HCT116 (cell line): ENCODE measurements at regions not wholly inside any gene's neighbourhood (a gene's known extent, or its start where the extent isn't known, plus 50 kb on each side); places are given as distances from the start of the nearest gene placed in this dataset.

ENCODE experiments used
- ATAC-seq: fragments of 200-7000 bp; cut with Tn5 transposase; 2 replicates; pipeline ENCODE4 v1.9.1; 2020; ENCODE audit warnings: mild to moderate bottlenecking, moderate library complexity
- BruUV-seq: library from RNA; stranded (reverse); fragments of 400-500 nt; replicated peaks from 2 replicates; lab custom pipeline; 2021; lab: Mats Ljungman, UMichigan
- CTCF ChIA-PET: fragments of 300-600 bp; sonication (Branson Sonifier 250); formaldehyde crosslinking; loops from one replicate; lab custom pipeline; 2021; ENCODE audit warnings: antibody characterized with exemption; lab: Charles Lee
- POLR2A ChIA-PET: fragments of 300-600, 350-600 bp; sonication (Branson Sonifier 250); formaldehyde crosslinking; loops from one replicate; lab custom pipeline; 2021; ENCODE audit warnings: antibody characterized with exemption; lab: Charles Lee
- RAD21 ChIA-PET, 2 experiments: fragments of 300-600 bp; sonication (Branson Sonifier 250); formaldehyde crosslinking; loops; one replicate each; lab custom pipeline; 2023; ENCODE audit warnings: low total read pairs in 2 of 2; ENCODE audit not compliant: uncharacterized antibody in 2 of 2, unreplicated experiment in 2 of 2, low non-redundant PET in 1 of 2; lab: Charles Lee
- DNase-seq: peaks from one replicate; pipeline ENCODE4 v3.0.0-alpha.2; 2010; ENCODE audit warnings: low read depth, low spot score
- H2AFZ ChIP-seq: fragments of 200-600 bp; shearing (Covaris generic), sonication (generic); 2 replicates; pipeline ENCODE4 v1.6.1; 2017; ENCODE audit warnings: low read depth, mixed run types, mixed read lengths, antibody characterized with exemption, low read length; ENCODE audit not compliant: poor library complexity, severe bottlenecking
- H3K27ac ChIP-seq: 2 replicates; pipeline ENCODE4 v1.5.1; 2012; ENCODE audit warnings: low read depth, low read length
- H3K27me3 ChIP-seq: fragments of 200-600 bp; sonication (generic); 2 replicates; pipeline ENCODE4 v1.6.1; 2016; ENCODE audit warnings: mixed run types, low read length, mixed read lengths; ENCODE audit not compliant: insufficient read depth
- H3K36me3 ChIP-seq, 2 experiments: fragments of 200-500 bp in 1 of 2; fragments of 200-600 bp in 1 of 2; sonication (Bioruptor generic) in 1 of 2; sonication (generic) in 1 of 2; 2 replicates each; pipeline versions ENCODE4 v1.5.1 to v1.6.1; 2014 to 2016; ENCODE audit warnings: low read length in 2 of 2, inconsistent platforms in 1 of 2, mixed read lengths in 1 of 2, mixed run types in 1 of 2; ENCODE audit not compliant: insufficient read depth in 2 of 2, control insufficient read depth in 1 of 2
- H3K4me1 ChIP-seq, 2 experiments: fragments of 200-600 bp in 1 of 2; sonication (generic) in 1 of 2; 2 replicates each; pipeline versions ENCODE4 v1.5.1 to v1.6.1; 2012 to 2017; ENCODE audit warnings: low read length in 2 of 2, inconsistent platforms in 1 of 2, mild to moderate bottlenecking in 1 of 2, mixed read lengths in 1 of 2, mixed run types in 1 of 2, moderate library complexity in 1 of 2; ENCODE audit not compliant: insufficient read depth in 2 of 2, control insufficient read depth in 1 of 2
- H3K4me2 ChIP-seq: fragments of 200-600 bp; sonication (generic); 2 replicates; pipeline ENCODE4 v1.6.1; 2017; ENCODE audit warnings: mixed run types, low read length, mixed read lengths
- H3K4me3 ChIP-seq, 2 experiments: fragments of 200-600 bp in 1 of 2; sonication (generic) in 1 of 2; replicated peaks in 1 of 2; 2 replicates each; pipeline ENCODE4 v1.5.1; 2011 to 2016; ENCODE audit warnings: low read length in 2 of 2, control low read depth in 1 of 2, low read depth in 1 of 2, mild to moderate bottlenecking in 1 of 2, mixed read lengths in 1 of 2, mixed run types in 1 of 2
- H3K79me2 ChIP-seq: fragments of 200-600 bp; sonication (generic); 2 replicates; pipeline ENCODE4 v1.6.1; 2017; ENCODE audit warnings: mild to moderate bottlenecking, mixed run types, low read length, moderate library complexity, mixed read lengths; ENCODE audit not compliant: insufficient read depth
- H3K9ac ChIP-seq: fragments of 200-600 bp; sonication (generic); 2 replicates; pipeline ENCODE4 v1.6.1; 2016; ENCODE audit warnings: low read length, mixed read lengths
- H3K9me2 ChIP-seq: fragments of 200-600 bp; sonication (generic), shearing (Covaris generic); 2 replicates; pipeline ENCODE4 v1.6.1; 2017; ENCODE audit warnings: mixed run types, mild to moderate bottlenecking, moderate library complexity; ENCODE audit not compliant: insufficient read depth
- H3K9me3 ChIP-seq, 2 experiments: fragments of 200-500 bp in 1 of 2; fragments of 200-600 bp in 1 of 2; sonication (Bioruptor generic) in 1 of 2; sonication (generic) in 1 of 2; 2 replicates each; pipeline ENCODE4 v1.6.1; 2014 to 2017; ENCODE audit warnings: low read length in 2 of 2, mixed read lengths in 2 of 2, inconsistent platforms in 1 of 2, low read depth in 1 of 2, mild to moderate bottlenecking in 1 of 2, mixed run types in 1 of 2, moderate library complexity in 1 of 2; ENCODE audit not compliant: control insufficient read depth in 1 of 2, insufficient read depth in 1 of 2
- H4K20me1 ChIP-seq: fragments of 200-600 bp; sonication (generic), shearing (Covaris generic); 2 replicates; pipeline ENCODE4 v1.6.1; 2017; ENCODE audit warnings: mixed run types, mild to moderate bottlenecking, moderate library complexity; ENCODE audit not compliant: insufficient read depth
- ATF3 ChIP-seq: IDR thresholded peaks from 2 replicates; pipeline ENCODE4 v1.6.1; 2012
- CBX3 ChIP-seq: IDR thresholded peaks from 2 replicates; pipeline ENCODE4 v1.6.1; 2012; ENCODE audit warnings: low read depth
- CEBPB ChIP-seq: IDR thresholded peaks from 2 replicates; pipeline ENCODE4 v1.6.1; 2012; ENCODE audit warnings: low read depth
- CTCF ChIP-seq, 3 experiments: fragments of 200-600 bp in 1 of 3; sonication (generic) in 1 of 3; IDR thresholded peaks in 2 of 3; conservative IDR thresholded peaks in 1 of 3; 2 replicates each; pipeline ENCODE4 v1.5.1; 2012 to 2017; ENCODE audit warnings: low read depth in 2 of 3, low read length in 2 of 3, antibody characterized with exemption in 1 of 3, borderline replicate concordance in 1 of 3, control low read depth in 1 of 3, mild to moderate bottlenecking in 1 of 3, mixed read lengths in 1 of 3, mixed run types in 1 of 3, moderate library complexity in 1 of 3; ENCODE audit not compliant: insufficient read depth in 1 of 3
- EGR1 ChIP-seq: IDR thresholded peaks from 2 replicates; pipeline ENCODE4 v1.6.1; 2012; ENCODE audit warnings: low read depth
- ELF1 ChIP-seq: IDR thresholded peaks from 2 replicates; pipeline ENCODE4 v1.6.1; 2012; ENCODE audit warnings: low read depth, borderline replicate concordance
- EZH2 ChIP-seq: fragments of 200-600 bp; sonication (generic); IDR thresholded peaks from 2 replicates; pipeline ENCODE4 v1.6.1; 2017; ENCODE audit warnings: antibody characterized with exemption, mixed run types
- FOSL1 ChIP-seq: IDR thresholded peaks from 2 replicates; pipeline ENCODE4 v1.6.1; 2012; ENCODE audit warnings: low read depth
- JUND ChIP-seq: IDR thresholded peaks from 2 replicates; pipeline ENCODE4 v1.6.1; 2012
- POLR2A ChIP-seq: IDR thresholded peaks from 2 replicates; pipeline ENCODE4 v1.7.0; 2011; ENCODE audit warnings: borderline replicate concordance; ENCODE audit not compliant: insufficient read depth, insufficient read length; ENCODE audit errors: extremely low read depth
- RAD21 ChIP-seq: IDR thresholded peaks from 2 replicates; pipeline ENCODE4 v1.6.1; 2012; ENCODE audit warnings: low read depth, mild to moderate bottlenecking
- REST ChIP-seq: IDR thresholded peaks from 2 replicates; pipeline ENCODE4 v1.6.1; 2012; ENCODE audit warnings: low read depth
- SP1 ChIP-seq: IDR thresholded peaks from 2 replicates; pipeline ENCODE4 v1.6.1; 2012; ENCODE audit warnings: low read depth
- SRF ChIP-seq: IDR thresholded peaks from 2 replicates; pipeline ENCODE4 v1.6.1; 2012; ENCODE audit warnings: low read depth
- TCF7L2 ChIP-seq: IDR thresholded peaks from 2 replicates; pipeline ENCODE4 v1.7.0; 2011; ENCODE audit warnings: borderline replicate concordance, inconsistent platforms; ENCODE audit not compliant: insufficient read depth, insufficient read length; ENCODE audit errors: extremely low read depth
- ZBTB33 ChIP-seq: IDR thresholded peaks from 2 replicates; pipeline ENCODE4 v1.6.1; 2011; ENCODE audit warnings: mild to moderate bottlenecking, low read length, moderate library complexity; ENCODE audit not compliant: insufficient replicate concordance; ENCODE audit errors: extremely low read depth
- ZFX ChIP-seq: fragments of 450-650 bp; IDR thresholded peaks from 2 replicates; pipeline ENCODE4 v1.6.1; 2017
- ZNF274 ChIP-seq: fragments of 200-500 bp; sonication (Bioruptor generic); IDR thresholded peaks from 2 replicates; pipeline ENCODE4 v1.6.1; 2014; ENCODE audit warnings: mild to moderate bottlenecking, low read depth, low read length, inconsistent platforms
- intact Hi-C: fragments of 100-400 bp; cut with micrococcal nuclease; formaldehyde crosslinking; loops from 2 replicates; pipeline ENCODE4 v1.10.0; 2022

GRCh38 chr6:90346729-90347128 is 50.1 kb upstream of the BACH2 start:
- no TSS peak for BruUV-seq
- no peaks in the 10 kb centered on the region for H3K9me3 ChIP-seq
- no peak overlapping the region for H3K9ac ChIP-seq
- H3K79me2 ChIP-seq = no peaks in the 10 kb centered on the region
- no peak overlapping the region for H3K4me3 ChIP-seq
- H3K9me2 ChIP-seq = no peaks in the 10 kb centered on the region
- ChIA-PET CTCF (no interaction called here), RAD21 (no interaction called here), POLR2A (no interaction called here)
- no peak for TF ChIP-seq ZNF274
- TF ChIP-seq ATF3 = no peak
- TF ChIP-seq REST = no peak
- no peak for TF ChIP-seq SP1
- no peak for TF ChIP-seq POLR2A
- TF ChIP-seq RAD21 = no peak
- no peak for TF ChIP-seq CTCF (IDR thresholded peaks at IDR 0.05 in 2 of 3, conservative IDR thresholded peaks at IDR 0.05 in 1 of 3; ENCODE audit: borderline replicate concordance in 1 of 3, insufficient read depth in 1 of 3, low read depth in 2 of 3, low read length in 2 of 3)
- no peak for TF ChIP-seq JUND
- TF ChIP-seq CBX3 = no peak
- no peak for TF ChIP-seq EZH2
- no peak for TF ChIP-seq TCF7L2
- TF ChIP-seq CEBPB = no peak
- TF ChIP-seq FOSL1 = no peak
- no peak for TF ChIP-seq ZBTB33
- TF ChIP-seq SRF = no peak
- no peak for TF ChIP-seq ELF1
- TF ChIP-seq EGR1 = no peak
- TF ChIP-seq ZFX = no peak
- DNase-seq (no peak), ATAC-seq (no peak)
- H3K36me3 ChIP-seq = no peaks in the 10 kb centered on the region
- intact Hi-C loops = no loop called here
- H3K4me2 ChIP-seq = no peak overlapping the region
- no peaks in the 10 kb centered on the region for H4K20me1 ChIP-seq
- H3K4me1 ChIP-seq = peaks cover 0 to 5% of the 10 kb centered on the region in 2 experiments; a peak in 1 of 4 replicates
- H3K27me3 ChIP-seq = no peaks in the 10 kb centered on the region
- no peak overlapping the region for H3K27ac ChIP-seq
- H2AFZ ChIP-seq = no peak overlapping the region
